HT1080 (cell line): ENCODE measurements at regions not wholly inside any gene's neighbourhood (a gene's known extent, or its start where the extent isn't known, plus 50 kb on each side); places are given as distances from the start of the nearest gene placed in this dataset.

Experiments
- DNase-seq: peaks from one replicate; pipeline ENCODE4 v3.0.0-alpha.2; 2015; ENCODE audit warnings: low read depth

DNA sequence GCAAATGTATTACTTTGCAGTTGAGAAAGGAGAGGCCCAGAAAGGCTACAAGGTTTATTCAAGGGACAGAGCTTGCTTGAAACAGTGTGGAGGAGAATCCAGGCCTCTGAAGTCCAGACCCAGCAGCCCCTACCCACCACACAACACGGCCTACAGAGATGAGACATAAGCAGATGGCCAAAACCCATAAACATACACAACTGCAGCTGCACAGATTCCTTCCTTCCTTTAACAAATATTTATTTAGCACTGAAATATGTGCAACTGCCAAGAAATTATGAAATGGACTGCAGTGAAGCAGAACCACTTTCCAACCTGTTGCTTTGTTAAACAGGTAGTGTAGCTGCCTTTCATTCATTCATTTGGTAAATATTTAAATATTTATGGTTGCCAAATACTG lies 122.3 kb downstream of the SPATA19 start:
- no peak for DNase-seq

DNA sequence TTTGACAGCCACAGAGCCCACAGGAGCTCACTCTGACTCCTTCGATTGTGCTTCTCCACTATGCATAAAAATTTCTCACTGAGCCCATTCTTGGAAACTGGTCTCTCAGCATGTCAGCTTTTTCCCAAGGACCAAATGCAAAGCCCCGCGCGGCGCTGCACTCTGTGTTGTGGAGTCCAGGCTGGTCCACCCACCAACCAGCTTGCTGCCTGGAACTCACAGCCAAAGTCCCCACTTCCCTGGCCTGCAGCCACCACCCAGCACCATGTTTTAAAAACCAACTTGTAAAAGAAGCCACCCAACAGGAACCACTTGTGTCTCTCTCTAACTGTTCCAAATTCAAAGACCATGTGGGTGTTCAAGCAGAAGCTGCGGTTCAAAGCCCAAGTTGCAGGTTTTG lies 124.4 kb downstream of the SPATA19 start:
- DNase-seq: no peak

DNA sequence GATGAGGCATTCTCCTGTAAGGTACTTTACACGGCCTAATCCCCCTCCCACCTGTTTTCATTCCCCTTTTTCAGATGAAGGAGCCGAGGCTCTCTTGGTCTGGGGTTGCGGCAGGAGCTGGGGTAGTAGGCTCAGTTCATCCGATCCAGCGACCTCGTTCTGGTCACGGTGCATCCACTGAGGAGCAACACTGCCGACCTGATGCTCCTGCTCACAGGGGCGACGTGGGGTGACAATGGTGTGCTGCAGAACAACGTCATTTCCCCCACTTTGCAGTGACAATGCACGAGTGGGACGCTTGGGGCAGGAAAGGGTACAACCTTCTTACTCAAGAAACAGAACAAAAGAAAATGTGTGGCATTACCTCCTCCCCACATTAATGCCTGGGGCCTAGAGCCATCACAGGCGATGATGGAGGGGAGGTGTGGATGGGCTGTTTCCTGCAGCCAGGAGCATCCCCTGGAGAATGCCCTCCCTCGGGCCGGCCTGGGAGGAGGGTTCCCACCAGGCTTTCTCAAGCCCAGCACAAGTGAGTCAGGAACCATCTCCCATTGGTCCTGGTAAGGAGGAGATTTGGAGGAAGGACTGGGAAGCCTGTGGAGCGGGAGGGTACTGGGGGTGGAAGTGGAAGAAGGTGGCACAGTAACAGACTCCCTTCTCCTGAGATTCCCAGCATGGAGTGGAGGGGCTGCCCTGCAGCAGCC lies 125.6 kb downstream of the SPATA19 start:
- DNase-seq: no peak

DNA sequence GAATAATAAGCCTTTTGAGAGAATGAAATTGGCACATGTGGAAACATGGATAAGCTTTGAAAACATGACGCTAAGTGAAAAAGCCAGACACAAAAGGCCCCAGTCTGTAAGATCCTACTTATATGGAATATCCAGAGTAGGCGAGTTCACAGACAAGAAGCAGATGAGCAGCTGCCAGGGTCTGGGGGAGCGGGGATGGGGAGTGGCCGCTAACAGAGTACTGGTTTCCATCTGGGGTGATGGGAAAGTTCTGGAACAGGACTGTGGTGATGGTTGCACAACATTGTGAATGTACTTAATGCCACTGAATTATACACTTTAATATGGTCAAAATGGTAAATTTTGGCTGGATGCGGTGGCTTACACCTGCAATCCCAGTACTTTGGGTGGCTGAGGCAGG lies 126.5 kb downstream of the SPATA19 start:
- no peak for DNase-seq

DNA sequence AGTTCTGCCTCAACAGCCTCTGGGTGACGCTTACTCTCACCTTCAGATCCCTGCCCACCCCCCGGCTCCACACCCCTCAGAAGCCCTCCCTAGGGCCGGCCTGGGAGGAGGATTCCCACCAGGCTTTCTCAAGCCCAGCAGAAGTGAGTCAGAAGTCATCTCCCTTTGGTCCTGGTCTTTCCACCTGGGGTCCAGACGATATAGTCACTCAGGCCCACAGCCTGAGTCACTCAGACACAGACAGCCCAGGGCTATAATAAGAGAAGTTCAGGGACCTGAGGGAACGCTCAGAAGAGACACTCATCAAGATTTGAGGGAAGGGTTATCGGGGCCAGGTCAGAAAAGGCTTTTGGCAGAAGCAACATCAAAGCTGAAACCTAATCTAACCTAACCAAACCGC lies 127.1 kb downstream of the SPATA19 start:
- peak; percentile 1 for DNase-seq

DNA sequence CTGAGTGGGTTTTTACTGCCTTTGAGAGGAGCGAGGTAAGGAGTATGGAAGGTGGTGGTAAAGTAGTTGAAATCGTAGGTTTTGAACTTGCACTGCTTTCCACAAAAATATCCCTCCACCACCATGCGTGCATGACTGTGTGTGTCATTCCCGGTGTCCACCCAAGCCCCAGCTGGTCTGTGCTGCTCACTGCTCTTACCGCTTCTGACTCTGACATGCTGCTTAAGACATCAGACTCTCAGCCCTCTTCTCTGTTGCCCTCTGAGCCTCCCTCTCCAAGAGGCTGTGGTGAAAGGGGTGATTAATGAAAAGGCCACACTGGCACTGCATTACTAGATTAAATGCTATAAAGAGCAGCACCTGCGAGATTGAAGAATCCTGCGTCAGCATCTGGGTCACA lies 128.7 kb downstream of the SPATA19 start:
- no peak for DNase-seq

DNA sequence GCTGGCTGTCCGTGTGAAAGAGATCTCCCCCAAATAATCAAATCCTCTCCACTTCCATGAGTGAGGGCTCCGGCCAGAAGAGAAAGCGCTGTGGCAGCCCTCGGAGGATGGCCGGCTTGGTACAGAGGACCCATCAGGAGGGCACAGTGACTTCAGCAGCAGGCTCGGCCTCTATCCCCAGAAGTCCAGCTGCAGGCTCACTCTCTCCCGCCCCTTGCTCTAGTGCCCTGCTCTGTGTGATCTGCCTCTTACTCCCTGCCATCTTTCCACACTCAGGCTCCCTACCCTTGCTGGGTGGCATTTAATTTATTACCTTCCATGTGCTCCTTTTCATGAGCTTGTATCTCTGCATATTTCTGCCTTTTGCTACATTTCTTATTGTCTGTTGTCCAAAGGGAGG lies 129.7 kb downstream of the SPATA19 start:
- DNase-seq: no peak

DNA sequence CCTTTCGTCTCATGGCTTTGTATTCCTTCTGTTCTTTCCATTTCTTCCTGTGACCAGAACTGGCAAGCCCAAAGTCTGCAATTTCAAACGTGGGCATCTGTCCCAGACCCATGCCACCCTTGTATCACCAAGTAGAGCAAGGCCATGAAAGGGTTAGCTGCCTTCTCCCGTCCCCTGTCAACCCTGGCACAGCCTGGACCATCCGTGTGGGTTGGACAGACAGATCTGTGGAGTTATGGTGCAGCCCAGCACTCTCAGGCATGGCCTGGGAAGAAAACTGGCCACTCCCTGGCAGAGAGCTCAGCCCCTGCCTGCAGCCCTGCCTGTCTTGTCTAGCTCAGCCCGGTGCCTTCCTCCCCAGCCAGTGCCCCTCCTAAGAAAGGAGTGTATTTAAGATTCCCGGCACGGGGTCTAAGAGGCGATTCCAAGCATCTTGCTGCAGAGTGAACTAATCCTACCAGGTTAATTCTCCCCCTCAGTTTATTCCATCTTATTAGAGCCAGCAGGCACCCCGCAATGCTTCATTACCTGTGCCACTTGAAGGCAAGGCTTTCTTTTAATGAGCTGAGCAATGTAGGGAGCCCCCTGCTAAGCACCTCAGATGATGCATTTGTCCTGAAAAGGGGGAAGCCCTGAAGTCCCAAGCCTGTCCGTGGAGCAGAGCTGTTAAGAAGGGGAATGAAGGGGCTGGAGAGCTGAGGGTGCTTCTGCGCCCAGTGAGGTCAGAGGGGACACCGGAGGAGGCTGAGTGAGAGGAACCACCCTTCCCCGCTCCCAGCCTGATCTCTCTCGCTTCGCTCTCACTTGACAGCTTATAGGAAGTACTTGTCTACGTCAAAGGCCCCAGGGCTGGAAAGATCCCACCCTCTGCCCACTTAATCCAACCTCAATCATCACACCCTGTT lies 130.6 kb downstream of the SPATA19 start:
- DNase-seq: no peak

DNA sequence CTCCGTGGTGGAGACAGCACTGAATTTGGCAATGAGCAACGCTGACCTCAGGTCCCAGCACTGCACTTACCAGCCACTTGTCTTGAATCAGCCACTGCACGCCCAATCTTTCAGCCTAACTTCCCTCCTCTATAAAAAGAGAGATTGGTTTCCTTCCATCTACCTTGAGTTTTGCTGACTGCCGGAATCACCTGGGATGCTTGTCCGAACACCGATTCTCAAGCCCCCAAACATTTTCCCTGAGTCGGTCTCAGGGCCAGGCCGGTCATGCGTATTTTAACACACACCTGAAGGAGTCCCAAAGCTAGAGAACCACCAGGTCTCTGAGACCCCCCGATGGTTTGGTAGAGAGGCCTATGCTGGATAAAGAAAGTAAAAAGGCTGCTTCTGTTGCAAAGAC lies 131.5 kb downstream of the SPATA19 start:
- no peak for DNase-seq

DNA sequence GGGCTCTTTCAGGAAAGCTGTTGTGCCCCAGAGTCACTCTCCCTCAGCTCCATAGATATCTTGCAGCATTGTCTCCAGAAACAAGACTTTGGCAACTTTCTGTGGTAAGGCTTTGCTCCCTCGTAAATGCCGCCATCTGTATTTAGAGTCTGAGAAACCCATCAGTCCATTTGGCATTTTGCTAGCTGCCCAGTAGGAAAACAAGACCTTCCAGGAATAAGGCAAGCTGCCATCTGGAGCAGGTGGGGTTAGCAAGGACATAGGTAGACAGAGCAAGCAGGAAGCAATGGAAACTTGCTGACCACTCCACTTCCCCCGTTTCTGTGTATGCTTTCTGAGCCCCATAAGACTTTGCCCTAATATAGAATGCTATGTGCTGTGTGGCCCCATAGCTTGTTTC lies 131.9 kb downstream of the SPATA19 start:
- DNase-seq: no peak

DNA sequence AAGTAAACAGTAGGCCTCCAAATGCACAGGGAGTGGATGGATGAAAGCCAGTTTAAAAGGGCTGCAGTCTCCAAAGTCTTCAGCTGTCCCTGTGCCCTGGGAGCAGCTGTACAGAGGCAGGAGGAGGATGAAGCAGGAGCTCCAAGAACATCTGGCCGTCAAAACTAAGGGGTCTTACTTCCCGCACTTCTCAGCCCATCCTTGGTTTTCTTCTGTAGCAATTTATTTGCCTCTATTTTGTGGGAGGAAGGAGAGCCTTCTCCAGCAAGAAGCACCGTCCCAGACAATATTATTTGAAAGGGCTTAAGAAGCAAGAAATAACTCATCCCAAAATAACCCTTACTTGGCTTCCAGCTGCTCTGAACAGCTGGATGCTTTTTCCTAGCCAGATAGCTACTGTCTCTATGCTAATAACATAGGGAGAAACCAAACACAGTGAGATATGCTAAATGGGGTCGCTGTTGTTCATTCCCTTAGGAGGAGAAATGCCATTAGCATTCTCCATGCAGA lies 133.2 kb downstream of the SPATA19 start:
- DNase-seq: no peak

DNA sequence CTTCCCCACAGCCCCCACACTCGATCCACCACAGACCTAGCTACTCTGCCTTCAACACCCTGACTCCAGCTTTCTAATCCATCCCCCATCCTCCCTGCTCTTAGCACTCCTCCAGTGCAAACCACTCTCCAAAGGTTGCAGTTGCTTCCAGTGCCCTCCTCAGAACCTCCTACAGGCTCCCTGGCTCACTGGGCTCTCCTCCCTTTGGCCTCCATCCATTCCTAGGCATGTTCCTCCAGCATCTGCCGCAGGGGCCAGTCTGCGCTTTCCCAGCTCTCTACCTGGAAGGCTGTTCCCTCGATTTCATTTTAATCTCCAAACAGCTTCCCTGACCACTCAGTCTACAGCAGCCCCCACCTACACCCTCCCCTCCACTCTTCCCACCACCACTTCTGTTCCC lies 133.8 kb downstream of the SPATA19 start:
- no peak for DNase-seq

DNA sequence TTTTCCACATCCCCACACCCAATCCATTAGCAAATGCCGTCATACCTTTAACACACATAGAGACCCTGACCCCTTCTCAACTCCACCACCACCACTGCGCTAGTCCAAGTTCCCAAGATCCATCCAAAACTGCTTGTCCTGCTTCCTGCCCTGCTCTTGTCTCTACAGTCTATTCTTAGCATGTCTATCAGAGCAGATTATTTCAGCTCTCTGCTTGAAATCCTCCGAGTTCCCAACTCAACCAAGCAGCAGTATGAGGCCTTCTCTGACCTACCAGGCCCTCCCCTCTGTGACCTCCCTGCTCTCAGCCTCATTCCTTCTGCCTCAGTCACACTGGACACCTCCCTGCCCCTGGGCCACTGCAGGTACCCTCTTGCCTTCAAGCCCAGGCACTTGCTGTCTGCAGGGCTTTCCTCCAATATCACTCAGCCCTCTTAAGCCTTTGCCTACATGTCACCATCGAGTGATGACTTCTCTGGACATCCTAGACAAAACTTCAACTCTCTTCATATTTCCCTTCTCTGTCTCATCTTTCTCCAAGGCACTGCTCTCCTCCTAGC lies 134.6 kb downstream of the SPATA19 start:
- DNase-seq: no peak

DNA sequence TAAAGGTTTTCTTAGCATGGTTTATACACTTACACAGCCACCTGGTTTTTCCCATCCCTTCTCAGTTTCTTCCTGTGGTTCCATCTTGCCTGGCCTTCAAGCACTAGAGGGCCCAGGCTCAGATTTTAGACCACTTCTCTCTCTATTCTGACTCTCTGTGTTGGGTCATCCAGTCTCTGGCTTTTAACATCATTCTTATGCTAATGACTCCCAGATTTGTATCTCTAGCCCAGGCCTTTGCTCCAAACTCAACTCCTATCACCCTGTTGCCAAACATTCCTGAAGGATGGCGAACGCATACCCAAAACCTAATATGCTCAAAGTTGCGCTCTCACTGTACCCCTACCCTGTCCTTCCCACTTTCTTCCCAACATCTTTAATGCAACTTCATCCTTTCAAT lies 135.1 kb downstream of the SPATA19 start:
- DNase-seq: no peak

DNA sequence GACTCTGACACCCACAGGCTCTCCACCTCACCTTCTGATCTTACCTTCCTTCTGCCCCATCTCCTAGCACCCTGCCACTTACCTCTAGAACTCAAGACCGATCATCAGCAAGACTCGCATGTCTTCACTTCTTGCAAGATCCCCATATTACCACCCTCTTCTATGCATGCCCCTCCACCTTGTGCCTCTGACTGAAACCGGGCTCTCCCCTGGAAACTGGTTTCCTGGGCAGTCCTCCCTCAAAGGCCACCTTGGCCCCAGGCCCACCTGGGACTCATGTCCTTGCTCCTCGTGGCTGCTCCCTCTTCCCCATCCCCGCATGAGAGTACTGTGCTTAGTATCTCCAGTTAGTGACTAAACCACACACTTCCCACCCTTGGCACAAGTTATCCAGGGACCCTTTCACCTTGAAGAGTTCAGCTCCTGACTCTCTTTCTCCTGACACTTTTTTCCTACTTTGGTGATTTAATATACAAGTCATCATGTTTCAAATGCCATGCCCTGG lies 136.7 kb downstream of the SPATA19 start:
- no peak for DNase-seq

DNA sequence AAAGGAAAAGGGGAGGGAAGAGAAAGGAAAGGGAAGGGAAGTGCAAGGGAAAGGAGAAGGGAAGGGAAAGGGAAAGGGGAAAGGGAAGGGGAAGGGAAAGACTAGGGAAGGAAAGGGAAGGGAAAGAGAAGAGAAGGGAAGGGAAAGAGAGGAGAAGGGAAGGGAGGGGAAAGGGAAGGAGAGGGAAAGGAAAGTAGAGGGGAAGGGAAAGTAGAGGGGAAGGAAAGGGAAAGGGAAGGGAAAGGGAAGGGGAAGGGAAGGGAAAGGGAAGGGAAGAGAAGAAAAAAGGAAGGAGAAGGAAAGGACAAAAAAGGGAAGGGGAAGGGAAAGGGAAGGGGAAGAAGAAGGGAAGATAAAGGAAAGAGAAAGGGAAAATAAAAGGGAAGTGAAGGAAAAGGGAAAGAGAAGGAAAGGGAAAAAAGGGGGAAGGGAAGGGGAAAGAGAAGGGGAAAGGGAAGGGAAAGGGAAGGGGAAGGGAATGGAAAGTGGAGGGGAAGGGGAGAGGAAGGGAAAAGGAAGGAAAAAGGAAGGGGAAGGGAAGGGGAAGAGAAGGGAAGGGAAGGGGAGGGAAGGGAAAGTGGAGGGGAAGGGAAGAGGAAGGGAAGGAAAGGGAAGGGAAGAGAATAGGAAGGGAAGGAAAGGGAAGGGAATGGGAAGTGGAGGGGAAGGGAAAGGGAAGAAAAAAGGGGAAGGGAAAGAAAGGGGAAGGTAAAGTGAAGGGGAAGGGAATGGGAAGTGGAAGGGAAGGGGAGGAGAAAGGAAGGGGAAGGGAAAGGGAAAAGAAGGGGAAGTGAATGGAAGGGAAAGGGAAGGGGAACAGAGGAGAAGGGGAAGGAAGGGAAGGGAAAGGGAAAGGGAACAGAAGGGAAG lies 138.2 kb downstream of the SPATA19 start:
- no peak for DNase-seq

DNA sequence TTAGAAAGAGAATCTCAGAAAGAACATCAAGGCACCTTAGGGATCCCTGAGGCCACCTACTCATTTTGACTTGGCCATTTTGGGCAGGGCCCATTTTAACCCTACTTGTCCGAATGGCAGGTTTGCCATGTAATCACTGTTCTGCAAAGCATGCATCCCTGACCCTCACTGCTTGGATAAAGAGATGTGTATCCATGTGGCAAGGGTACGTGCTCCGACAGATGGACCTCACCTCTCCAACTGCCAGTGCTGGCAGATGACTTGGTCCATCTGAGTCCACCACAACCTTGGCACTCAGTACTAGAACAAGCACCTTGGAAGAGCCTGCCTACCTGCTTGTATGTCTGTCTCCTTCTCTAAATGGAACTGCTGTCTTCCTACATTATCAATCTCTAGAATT lies 139.4 kb downstream of the SPATA19 start:
- no peak for DNase-seq

DNA sequence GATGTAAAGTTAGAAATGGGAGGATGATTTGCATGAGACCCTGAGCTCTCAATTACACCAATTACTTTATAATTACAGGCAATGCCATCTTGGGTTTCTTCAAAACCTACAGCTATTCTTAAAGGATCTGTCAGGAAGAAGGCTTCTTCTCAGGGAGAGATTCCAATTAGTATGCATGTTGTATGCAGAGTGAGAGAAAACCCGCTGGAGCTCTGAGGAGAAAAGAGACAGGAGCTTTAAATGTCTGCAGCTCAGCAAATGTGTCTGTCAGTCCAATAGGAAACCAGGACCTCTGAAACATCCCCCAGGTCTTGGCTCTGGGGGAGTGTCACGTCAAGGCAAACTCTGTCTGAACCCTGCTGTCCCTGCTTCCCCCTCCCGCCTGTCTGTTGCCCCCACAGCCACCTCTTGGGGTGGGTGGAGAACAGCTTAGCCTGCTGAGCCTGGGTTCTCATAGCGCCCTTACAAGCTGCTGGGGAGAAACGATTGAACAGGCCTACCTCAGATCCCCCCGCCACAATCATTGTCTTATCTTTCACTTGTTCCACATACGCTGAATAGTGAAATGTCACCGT lies 140.2 kb downstream of the SPATA19 start:
- no peak for DNase-seq

DNA sequence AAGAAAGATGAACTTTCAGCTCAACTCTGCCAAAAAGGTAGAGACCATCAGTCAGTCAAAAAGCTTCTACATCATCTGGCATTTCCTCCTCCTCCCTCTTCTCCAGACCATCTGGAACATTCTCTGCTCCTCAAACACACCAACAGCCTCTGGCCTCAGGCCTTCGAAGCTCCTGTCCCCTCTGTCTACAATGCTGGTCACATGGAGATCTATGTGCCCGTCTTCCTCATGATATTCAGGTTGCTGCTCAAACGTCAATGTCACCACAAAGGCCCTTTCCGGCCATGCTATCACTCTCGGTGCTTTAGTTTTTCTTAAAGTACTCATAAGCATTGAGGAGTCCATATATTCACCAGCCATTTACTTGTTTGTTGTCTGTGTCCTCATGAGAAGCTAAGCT lies 146.2 kb downstream of the SPATA19 start:
- DNase-seq: no peak

DNA sequence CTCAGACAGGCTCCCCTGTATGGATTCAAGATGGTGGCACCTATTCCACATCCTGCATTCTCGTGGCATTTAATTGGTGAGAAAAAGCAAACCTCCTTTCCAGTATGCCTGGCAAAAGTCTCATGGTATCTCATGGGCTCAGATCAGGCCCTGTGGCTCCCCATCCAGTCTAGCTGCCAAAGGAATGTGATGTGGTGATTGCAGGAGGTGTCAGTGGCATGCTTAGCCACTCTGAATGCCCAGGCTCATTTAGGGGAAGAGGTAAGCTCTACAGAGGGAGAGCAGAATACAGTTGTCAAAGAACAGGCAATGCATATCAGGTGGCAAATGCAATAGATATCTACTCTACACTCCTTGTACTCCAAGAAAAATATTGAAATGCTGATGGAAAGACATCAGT lies 146.7 kb downstream of the SPATA19 start:
- no peak for DNase-seq
